Esophagus mucosa (tissue), 1 donor: ENCODE measurements at regions not wholly inside any gene's neighbourhood (a gene's known extent, or its start where the extent isn't known, plus 50 kb on each side); places are given as distances from the start of the nearest gene placed in this dataset.

Experiments
- ATAC-seq: fragments of 200-7000 bp; cut with Tn5 transposase; one replicate; pipeline ENCODE4 v1.9.1; 2020
- donor health status: DM: yes; HTN: yes; CAD: no.

DNA sequence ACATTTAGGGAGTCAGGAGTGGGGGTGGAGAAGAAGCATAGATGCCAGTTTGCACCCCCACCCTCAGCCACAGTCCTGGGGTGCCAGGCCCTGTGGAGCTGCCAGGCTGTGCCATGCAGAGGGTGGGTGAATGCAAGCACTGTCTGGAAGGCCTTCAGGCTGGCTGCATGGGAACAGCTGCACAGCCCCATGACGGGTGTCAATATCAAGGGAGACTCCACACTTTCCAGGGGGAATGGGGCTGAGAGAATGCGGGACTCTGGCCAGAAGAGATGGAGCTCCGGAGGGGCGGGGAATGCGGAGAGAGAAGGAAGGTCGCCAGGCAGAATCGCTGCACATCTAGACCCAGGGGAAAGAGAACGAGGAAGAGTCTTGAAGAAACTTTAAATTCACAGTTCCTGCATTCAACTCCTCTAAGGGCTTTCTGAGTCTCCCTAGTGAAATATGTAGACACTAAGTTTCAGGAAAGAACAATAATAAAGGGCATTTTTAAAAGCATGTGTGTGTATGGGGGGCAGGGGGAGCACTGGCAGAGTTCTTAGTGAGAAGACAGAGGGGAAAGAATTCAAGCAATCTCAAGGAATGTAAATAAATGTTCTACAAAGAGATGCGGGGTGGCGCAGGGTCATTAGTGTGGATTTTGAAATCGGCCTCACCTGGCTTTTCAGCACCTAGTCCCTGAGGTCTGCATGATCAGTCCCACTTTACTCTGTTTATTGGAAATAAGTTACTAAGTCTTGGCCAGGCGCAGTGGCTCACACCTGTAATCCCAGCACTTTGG is 59.1 kb downstream of the BOD1 start:
- ATAC-seq, result no peak

DNA sequence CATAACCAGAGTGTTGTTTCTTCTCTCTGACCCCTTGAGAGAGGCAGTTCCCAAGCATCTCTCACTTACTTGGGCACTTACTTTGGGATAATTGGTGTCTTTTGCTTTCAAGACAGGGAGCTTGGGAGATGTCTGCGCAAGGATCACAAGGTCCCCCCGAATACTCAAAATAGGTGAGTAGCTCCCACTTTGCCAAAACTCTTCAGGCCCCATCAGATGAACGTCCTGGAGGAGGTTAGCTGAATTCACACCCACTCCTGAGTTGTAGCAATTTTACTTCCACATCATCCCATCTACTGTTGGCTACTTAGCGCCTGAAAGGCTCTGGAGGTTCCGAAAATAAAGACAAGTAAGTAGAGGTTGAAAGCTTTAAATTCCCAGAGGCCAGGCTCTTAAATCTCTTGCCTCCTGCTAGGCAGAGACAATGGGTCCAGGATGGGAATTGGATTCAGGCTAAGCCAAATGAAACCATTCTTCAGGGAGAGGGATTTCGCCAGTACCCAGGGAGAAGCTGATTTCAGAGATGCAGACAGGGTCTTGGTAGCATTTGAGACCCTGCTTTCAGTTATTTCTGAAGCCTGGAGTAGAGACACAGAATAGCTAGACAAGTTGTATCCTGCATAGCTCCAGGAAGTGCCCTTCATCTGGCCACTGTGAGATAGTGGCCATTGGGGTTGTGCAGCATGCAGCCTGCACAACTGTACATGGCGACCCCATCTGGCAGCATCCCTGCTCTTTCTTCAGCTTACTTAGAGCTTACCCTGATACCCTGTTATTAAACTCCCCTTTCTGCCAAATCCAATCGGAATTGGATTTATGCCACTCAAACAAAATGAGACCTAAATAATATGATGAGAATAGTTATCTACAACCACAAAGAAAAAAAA is 60.1 kb downstream of the BOD1 start:
- ATAC-seq, result no peak

DNA sequence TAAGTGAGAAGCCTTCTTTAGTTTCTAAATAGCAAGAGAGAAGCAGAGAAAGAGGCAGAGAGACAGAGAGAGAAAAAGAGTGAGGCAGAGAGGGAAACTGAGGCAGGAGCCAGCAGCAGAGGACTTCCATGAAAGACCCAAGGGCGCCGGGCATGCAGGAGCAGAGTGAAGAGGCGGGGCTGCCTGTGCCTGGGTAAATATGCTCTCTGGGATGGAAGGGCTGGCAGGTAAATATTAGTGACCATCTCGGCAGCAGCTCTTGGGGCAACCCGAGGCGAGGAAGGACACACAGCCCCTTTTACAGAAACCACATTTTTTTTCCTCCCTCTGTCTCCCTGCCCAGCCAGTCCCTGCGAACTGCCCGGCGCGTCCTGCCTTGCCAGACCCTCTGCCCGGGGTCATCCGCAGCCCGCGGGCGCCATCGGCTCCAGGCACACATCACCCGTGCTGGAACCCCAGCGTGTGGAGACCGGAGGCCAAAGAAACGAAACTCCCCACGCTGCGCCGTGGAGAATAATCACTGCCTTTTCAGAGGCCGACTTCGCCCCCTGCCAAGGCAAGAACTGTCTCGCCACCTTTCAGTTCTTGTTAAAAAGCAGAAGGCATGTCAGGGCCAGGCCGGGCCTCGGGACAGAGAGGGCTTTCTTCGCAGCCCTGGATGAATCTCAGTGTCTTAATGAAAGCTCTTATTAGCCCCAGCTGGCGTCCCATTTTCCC is 61.3 kb downstream of the BOD1 start:
- ATAC-seq, result no peak

DNA sequence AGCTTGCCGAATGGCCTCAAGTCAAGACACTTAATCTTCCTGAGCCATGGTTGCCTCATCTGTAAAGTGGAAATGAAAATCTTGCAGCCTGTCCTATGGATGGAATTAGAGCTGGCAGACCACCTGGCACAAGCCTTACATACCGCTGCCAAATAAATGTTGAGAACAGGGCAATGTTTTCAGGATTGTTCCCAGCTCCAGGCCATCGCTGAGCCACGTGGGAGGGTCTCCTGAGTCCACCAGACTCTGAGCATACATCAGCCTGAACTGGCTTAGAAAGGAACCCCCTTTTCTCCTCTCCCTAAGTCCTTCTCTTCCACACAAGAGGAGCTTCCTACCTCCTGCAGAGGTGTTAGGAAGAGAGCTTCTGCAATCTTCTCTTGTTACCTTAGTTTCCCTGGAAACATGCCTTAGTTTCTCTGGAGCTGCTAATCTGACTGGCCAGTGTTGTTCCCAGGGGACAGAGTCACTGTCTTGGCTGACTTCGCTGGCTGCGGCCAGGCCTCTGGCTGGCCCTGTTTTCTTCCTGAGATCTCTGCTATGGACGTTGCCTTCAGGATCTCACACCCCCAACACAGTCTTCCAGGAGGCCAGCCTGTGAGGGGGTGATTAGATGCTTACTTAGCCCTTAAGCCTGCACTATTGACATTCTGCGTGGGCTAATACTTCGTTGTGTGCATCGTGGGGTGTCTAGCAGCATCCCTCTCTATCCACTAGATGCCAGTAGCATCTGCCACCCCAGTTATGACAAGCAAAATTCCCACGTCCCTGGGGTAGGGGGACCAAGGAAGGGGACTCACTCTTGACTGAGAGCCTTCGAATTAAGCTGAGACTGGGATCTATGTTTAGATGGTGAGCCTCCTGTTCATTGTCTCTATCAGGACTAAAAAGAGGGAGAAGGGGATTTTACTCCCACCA is 62.2 kb downstream of the BOD1 start:
- ATAC-seq, result no peak

DNA sequence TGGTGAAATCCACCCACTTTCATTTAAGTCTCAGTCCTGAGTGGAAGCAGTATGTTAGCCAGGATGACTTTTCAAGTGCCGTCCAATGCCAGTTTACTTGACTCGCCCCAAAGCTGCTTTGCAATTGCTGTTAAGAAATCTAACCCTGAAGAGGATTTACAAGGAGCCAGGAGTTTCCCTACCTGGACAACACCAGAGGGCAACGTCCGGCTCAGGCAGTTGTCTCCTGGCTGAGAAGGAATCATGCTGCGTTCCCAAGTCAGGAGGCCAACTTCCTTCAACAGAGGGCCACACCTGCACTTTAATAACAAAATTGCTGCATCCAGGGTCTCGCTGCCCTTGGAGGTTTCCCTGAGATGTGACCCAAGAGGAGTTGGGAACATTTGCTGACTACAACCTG is 65.8 kb downstream of the BOD1 start:
- ATAC-seq, result no peak

DNA sequence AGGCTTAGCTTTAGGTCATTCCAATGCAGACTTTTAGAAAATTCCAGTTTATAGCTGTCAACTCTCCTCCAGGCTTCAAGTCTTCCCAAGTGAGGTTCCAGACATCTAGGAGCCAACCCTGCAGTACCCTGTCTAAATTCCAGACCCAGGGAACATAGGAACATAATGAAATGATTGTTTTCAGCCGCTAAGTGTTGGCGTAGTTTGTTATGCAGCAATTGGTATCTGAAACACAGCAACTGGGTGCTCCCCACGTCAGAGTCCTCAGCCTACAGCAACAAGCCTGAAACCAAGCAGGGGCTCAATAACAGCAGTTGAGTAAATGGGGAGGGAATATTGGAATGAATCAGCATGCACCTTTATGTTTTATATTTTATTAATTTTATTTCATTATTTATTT is 66.8 kb downstream of the BOD1 start:
- no peak for ATAC-seq

DNA sequence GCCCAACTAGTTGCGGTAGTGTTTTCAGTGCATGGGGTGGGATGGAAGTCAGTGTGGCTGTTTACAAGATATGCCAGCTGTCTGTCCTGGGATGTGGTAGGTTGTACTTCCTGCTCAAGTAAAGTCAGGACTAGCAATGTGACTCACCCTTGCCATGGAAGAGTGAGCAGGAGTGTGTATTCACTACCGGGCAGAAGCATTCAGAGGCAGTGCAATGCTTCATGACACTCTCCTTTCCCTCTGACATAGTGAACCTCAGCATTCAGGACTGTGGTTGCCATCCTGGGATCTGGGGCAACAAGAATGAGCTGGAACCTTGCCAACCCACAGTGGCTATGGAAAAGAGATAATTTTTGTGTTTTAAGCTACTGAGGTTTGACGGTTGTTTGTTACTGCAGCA is 68.9 kb downstream of the BOD1 start:
- peak; percentile 78 for ATAC-seq

DNA sequence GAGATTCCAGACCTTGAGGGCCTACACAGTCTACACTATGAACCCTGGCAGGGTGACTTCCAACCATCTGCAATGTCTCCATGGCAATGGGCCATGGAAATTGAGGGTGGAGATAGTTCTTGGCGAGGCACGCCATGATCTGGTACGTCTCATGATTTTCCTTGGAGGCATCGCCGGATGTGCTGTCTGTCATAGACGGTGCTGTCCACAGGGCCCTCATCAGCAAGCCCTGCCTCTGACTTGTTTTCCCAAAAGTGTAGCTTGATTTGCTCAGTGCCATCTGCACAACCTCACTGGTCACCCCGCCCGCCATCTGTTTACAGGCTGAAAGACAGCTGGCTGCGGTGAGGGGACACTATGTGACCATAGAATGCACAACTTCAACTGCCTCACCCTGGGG is 73.5 kb downstream of the BOD1 start:
- no peak for ATAC-seq

DNA sequence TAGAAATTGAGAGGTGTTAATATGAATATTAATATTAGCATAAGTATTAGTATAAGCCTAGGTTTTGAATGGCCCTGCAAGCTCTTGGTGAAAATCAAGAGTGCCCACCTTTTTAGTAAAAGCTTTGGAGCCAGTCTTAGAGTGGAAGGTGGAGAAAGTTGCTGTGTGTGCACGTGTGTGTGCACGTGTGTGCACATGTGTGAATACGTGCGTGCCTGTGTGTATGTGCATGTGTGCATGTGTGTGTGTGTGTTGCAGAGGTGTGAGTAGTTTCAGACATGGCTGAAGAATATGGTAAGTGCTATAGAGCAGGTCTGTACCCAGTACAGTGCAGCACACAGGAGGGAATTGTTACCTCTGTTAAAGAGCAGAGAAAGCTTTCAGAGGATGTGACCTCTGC is 74.3 kb downstream of the BOD1 start:
- no peak for ATAC-seq

DNA sequence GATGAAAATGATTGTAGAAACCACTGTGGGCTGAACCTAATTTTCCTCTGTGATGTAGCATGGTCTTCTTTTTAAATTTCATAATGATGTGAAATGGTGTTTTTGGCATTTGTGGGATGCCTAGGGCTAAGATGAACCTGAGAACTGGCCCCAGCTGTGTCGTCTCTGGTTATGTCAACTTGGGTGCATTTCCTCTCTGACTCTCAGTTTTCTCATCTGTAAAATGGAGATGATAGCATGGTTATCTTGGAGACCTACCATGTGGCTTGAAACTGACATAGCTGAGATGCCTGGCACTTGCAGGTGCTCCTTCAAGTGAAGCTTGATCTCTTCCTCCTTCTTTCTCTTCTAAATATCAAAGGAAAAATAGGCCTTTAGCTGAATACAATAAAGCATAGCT is 77.8 kb downstream of the BOD1 start:
- ATAC-seq, result no peak

DNA sequence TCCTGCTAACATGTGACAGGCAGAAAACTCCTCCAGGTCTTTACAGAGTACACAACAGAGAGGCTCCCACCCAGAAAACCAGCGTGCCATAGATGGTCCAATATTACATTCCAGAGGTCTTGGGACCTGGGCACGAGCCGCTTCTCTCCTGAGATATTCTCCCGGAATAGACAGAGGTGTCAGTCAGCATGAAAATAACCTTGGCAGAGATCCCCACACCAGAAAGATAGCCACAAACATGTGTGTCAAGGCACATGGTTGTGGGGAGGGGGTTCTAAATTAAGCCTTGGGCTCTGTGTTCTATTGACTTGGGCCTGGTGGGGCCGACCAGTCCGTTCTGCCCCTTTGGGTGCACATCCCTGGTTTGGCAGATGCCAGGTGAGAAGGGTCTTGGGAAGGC is 78.4 kb downstream of the BOD1 start:
- no peak for ATAC-seq

DNA sequence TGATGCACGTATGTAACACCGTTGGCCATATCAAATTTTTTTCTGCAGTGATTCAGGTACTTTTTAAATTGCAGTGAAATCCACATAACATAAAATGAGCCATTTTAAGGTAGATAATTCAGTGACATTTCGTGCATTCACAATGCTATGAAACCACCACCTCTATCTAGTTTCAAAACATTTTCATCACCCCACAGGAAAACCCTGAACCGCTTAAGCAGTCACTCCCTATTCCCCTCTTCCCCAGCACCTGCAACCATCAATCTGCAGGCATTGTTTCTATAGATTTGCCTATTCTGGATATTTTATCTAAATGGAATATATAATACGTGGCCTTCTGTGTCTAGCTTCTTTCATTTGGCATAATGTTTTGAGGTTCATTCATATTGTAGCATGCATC is 79.2 kb downstream of the BOD1 start:
- no peak for ATAC-seq

DNA sequence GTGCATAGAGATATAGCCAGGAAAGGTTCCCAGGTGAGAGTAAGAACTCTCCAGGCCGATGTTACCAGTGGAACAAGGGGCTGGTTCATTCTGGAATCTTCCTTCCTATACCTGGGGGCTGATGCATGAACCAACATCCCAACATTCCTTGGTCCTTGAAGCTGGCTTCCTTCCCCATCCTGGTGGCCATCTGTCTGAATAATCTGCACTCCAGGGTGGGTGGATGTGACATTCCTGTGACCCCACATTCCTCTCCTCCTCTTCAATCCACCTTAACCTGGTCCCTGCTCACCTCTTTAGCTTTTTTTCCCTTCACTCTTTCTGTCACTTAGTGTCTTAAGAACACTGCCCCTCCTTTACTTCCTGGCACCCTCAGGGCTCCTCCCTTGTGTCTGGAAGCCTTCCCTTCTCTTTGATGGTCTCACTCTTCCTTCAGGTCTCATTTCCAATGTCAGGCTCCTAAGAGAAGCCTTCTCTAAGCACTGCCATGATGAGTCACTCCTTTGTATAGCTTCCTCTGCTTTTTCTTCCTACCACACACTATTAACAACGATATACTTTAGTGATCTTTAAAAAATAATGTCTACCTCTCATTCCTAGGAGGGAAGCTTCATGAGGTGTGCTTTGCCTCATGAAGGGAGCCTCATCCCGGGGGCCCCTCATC is 80.3 kb downstream of the BOD1 start:
- ATAC-seq, result peak; percentile 32

DNA sequence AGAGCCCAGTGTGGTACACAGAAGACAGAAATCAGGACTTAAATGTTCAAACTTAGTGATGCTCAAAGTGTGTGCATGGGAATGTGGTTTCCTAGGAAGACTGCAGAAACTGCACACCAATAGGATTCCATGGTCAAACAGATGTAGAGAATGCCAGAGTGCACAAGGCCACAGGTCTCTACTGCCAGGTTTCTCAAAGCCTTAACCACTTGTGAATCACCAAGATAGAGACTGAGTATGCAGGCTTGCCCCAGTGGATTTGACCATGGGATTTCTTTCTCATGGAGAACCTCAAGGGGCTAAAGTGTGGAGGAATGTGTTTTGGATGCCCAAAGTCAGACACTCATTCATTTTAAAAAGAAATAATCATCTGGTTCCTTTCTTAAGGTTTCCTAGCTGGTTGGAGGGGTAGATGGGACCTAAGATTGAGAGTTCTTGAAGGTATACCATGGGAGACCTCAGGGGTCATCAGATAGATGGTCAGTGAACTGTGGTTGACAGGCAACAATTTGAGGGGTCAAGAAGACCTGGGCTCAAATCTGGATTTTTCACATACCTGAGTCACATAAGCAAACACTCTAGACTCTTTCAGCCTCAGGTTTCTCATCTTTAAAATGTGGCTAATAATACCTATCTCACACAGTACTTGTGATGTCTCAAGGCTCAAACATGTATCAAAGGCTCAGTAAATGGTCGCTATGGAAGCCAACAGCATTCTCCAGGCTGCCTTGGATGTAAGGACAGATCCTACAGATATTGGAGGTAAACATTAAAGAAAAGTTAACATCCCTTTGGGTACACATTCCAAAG is 81.1 kb downstream of the BOD1 start:
- no peak for ATAC-seq

DNA sequence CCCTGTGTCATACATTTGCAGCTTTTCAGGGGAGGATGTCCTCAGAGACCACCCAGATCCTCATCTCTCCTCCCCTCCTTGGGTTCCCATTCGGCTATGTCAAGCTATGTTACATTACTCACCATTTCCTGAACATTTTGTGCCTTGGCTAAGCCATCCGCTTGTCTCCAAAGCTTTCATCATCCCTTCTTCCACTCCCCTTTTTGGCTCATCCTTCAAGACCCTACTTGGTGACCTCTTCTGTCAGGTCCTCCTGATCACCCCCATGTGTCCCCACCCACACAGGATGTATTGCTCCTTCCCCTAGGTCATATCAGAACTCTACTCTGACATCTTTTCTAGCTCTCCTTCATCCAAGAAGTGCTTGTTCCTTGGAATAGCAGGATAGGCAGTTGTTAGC is 81.8 kb downstream of the BOD1 start:
- no peak for ATAC-seq

DNA sequence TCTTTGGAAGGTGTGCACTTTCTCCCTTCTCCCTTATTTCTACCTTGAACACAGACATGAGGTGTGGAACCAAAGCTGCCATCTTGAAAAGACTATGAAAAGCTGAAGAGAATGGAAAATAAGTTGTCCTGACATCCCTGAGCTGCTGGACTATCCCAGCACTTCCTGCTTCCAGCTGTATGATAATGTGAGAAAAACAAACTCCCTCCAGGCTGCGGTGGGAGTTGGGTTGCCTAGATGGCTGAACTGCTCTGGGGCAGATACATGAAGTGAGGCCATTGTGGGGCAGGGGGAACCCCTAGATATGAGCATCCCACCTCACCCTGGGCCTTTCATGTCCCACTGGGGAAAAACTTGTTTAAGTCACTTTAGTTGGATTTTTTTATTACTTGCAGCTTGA is 82.4 kb downstream of the BOD1 start:
- ATAC-seq, result no peak

DNA sequence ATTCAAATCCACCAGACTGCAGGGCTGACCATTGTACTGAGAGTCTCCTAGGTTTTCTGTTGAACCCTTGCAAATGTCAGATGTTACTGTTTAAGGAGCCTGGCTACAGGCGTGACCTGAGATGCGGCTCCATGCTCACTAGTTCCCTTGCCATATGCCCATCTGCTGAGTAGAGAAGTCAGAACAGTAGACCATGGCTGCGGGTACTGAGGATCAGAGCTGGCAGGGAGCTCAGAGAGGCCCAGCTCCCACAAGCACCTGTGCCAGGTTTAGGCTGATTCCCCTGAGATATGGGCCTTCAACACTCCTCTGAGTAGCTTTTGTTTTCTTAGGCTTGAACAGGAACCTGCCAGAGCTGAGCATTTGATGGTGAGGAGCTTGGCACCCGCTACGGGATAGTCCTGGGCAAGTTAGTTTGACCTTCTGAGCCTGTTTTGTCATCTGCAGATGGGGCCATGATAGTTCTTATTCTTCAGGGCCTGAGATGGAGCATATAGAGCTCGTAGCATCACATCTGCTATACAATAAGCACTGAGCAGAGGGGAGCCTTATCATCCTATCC is 83.7 kb downstream of the BOD1 start:
- ATAC-seq, result no peak

DNA sequence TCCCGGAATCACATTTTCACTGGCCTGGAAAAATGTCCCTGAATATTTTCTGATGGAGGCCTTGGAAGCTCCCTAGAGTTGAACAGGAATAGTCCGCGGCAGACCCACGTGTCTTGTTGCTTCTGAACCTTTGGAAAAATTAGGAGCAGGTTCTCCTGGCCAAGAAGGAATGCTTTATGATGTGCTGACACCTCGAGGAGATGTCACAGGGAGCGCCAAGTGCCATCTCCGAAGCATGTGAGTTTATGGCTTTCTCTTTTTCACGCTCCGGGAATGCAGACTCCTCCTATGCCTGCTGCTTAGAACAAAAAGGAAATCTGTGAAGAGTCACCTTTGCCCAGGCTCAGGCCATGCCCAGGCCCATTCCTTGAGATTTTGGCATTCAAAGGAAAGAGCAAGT is 84.6 kb downstream of the BOD1 start:
- no peak for ATAC-seq

DNA sequence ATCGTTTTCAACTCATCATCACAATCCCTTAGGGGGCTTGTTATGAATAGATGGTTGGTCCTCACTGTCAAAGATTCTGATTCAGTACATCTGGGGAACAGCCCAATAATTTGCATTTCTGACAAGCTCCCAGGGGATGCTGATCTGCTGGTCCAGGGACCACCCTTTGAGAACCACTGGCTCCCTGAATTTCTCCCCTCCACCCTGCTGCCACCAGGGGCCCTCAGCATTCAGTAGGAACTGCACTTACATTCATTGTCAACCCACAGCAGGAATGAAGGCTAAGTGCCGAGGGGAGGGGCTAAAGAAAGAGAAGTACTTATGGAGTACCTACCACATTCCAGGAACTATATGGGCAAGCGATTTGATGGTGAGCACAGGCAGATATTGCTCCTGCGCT is 85.9 kb downstream of the BOD1 start:
- ATAC-seq, result no peak

DNA sequence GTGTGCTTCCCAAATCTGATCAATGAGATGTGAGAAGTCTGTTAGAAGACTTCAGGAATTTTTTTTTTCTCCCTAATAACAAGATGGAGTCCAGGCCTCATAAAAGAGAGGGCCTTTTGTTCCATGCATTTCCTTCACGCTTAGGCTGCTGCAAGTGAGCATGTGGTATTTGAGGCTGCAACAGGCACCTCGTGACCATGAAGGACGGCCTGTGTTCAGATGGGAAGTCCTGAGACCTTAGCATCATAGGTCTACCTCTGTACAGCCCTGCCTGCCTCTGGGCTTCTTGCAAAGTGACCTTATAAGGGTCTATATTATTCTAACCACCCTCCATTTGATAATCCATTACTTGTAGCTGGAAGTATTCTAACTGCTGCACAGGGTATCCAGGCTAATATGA is 86.6 kb downstream of the BOD1 start:
- no peak for ATAC-seq

DNA sequence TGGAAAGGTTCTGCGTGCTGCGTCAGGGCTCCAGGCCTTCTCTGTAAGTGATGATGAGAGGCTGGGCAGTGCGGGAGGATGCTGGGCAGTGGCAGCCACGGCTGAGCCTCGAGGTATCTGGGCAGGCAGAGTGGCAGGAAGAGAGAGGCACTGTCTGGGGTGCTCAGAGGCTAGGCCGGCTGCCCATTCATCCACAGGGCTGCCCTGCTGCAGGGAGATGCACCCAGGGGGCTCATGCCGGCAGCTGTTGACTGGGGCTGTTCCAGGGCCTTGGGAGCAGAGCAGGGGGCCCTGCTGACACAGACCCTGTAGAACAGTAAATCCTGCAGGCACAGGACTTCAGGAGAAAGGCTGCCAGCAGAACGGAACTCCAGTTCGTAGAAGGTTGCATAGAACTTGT is 88.8 kb downstream of the BOD1 start:
- ATAC-seq, result no peak
